GM11168 (cell line): ENCODE measurements at regions not wholly inside any gene's neighbourhood (a gene's known extent, or its start where the extent isn't known, plus 50 kb on each side); places are given as distances from the start of the nearest gene placed in this dataset.
"Not testable (repeated sequence)": the region's sequence is repeated elsewhere in the genome, so short reads cannot be mapped to it uniquely, and the experiment has no call there.

ENCODE experiments used
- in situ Hi-C: fragments of 300-500 bp; cut with MboI; formaldehyde crosslinking; loops from one replicate; pipeline ENCODE4 v1.12.0; 2022; ENCODE audit warnings: low sequenced_read_pairs; ENCODE audit not compliant: unreplicated experiment

GRCh38 chr22:49007013-49007653, 820.5 kb downstream of the BRD1 start:
- in situ Hi-C loops: no loop called here

DNA sequence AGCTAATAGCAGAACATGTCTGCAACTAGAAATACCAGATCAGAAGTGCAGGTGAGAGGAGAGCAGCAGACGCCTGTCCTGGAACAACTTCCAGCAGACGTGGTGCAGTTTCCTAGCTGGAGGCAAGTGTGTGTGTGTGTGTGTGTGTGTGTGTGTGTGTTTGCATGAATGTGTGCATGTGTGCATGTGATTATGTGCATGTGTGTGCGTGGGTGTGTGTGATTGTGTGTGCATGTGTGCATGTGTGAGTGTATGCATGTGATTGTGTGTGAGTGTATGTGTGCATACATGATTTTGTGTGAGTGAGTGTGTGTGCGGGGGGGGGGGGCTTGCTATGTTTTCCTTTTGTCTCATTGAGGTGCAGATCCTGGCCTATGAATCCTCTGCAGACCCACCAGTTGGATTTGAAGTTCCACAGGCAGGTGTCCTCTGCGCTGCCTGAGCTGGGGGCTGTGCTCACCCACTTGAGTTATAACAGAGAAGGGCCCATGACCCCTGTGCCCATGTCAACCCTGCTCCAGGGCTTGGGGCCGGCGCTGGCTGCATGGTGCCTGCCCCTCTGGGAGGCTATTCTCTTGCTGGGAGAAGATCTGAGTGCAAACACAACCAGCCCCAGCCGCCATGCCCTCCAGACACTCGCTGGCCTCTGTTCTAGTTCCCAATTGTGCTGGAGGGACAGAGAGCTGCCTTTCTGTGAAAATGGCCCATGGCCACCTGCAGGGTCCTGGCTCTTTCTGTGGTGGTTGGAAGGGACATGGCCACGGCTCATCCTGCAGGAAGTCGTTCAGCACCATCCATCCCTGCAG, 821.3 kb downstream of the BRD1 start:
- in situ Hi-C loops: no loop called here

GRCh38 chr22:49005557-49005956, 822.1 kb downstream of the BRD1 start:
- in situ Hi-C loops: no loop called here

GRCh38 chr22:49004484-49005399, 822.9 kb downstream of the BRD1 start:
- in situ Hi-C loops: no loop called here

DNA sequence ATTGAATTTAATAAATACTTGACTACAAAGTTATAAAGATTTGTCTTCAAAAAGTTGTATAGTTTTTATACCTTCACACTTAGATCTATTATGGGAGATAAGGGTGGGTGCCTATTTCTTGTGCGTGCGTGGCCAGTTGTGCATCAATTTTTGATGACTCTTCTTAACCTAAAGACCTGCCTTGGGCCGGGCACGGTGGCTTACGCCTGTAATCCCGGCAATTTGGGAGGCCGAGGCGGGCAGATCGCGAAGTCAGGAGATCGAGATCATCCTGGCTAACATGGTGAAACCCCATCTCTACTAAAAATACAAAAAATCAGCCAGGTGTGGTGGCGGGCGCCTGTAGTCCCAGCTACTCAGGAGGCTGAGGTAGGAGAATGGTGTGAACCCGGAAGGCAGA, 830.1 kb downstream of the BRD1 start:
- in situ Hi-C loops: not testable (repeated sequence)

GRCh38 chr22:48993655-48994054, 834.0 kb downstream of the BRD1 start:
- in situ Hi-C loops: no loop called here

- in situ Hi-C loops: no loop called here
These were observed 843.0 kb downstream of the BRD1 start for GRCh38 chr22:48984639-48985038.

DNA sequence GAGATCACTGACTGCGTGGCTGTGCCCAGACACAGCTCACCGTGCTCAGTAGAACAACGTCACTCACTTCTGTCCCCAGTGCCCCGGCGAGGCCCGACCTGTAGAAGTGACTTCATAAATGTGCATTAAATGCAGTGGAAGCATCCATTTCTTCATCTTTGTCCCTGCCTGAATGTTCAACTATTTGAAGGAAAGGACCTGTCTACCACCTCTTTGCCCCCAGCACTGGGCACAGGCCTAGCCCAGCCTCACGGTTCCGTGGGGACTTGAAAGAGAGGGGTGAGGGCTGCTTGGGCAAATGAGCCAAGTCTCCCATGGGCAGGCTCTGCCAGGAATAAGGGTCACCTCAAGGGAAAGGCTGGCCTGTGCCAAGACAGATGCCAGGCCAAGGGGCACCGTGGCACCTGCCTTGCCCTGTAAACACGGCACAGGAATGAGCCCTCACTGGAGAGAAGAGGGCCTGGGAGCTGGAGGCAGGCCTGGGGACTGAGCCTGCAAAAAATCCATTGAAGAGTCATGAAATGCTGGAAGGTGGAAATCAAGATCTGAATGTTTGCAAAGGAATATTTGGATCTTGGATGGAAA, 845.3 kb downstream of the BRD1 start:
- in situ Hi-C loops: no loop called here

GRCh38 chr22:48981371-48982061, 846.2 kb downstream of the BRD1 start:
- in situ Hi-C loops: no loop called here

DNA sequence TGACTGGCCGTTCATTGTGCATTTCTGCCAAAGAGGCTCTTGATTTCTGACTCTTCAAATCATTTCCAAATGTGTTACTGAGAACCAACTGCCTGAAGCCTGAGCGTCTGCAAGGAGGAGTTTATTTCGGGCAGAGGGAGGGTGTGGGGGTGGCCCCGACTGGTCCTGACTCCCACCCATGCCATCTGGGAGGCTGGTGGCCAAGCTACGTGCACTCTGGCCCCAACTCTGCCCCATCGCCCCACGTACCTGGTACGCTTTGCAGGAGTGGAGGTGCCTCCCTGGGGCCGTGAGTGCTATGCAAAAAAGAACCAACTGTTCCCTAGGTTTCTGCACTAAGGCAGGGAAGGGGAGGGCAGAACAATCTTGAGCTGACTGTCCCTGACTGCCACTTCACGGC, 846.8 kb downstream of the BRD1 start:
- in situ Hi-C loops: no loop called here

DNA sequence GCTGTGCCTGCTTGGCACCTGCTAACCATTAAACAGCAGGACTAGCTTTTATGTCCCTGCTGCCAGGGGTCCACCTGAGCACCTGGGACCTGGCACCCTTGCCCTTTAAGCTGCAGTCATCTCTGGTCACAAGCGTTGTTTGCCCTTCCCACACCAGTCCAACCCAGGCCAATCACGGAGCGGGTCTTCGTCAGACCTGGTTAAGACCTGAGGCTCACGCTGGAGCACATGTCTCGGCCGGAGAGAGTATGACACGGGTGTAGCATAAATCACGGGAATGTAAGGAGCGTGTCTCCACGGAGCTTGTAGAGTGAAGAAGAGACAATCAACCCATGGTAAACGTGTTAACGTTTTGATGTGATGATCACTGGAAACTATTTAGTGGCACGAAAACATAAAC, 847.3 kb downstream of the BRD1 start:
- in situ Hi-C loops: no loop called here

GRCh38 chr22:48979482-48979881, 848.2 kb downstream of the BRD1 start:
- in situ Hi-C loops: no loop called here

DNA sequence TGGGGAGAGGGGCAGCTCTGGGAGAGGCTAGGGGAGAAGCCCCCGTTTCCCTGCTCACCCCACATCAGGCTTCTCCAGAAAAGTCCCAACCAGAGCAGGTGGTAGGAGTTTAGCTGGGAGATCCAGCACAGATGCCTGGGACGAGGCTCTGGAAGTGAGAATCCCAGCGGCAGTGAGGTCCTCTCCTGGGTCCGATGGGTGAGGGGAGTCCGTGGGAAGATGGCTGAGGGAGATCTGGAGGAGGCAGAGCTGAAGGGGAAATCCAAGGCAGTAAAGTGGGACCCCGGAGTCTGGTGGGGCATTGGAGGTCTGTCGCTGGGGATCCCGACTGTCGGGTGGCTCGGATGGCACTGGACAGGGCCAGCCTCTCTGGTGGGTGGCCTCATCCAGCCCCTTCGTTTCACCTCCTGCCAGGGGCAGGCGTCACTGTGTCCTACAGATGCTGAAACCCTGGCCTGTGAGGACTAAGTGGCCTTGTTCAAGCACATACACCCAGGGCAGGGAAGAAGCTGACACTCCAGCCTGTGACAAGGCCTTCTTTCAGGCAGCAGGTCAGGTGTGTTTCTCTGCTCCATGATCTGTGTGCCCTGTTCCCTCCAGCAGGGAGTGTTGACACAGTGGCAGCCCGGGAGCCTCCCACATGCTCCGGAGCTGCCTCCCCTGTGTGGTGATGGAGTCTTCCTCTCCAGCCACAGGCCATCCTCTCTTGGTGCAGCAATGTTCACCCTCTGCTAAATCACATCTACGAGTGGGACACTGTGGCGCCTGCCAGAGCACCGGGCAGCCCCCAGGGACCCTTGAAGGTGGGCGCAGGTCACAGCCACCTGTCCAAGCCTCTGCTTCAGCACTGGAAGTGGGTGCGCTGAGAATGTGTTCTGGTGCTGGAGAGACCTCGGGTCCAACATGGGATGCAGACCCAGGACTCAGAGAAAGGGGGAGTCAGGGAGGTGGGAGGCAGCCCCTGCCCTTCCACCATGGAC, 850.8 kb downstream of the BRD1 start:
- in situ Hi-C loops: no loop called here

DNA sequence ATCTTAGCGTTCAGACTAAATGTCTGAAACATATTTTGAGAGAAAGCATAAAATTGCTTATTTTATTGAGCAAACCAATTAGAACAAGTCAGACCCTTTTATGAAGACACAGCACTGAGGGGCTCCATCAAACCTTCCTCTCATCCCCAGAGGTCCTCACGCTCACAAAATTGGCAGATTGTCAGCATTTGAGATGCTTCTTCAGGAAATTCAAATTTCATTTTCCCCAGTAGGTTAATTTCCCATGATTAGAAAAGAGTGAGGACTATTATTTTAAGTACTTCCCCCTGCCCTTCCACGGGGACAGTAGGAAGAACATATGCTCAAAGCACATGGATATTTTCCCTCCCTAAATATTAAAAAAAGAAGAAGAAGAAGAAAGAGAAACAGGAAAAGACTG, 851.8 kb downstream of the BRD1 start:
- in situ Hi-C loops: no loop called here

- in situ Hi-C loops: no loop called here
These were observed 852.3 kb downstream of the BRD1 start for GRCh38 chr22:48975316-48975741.

DNA sequence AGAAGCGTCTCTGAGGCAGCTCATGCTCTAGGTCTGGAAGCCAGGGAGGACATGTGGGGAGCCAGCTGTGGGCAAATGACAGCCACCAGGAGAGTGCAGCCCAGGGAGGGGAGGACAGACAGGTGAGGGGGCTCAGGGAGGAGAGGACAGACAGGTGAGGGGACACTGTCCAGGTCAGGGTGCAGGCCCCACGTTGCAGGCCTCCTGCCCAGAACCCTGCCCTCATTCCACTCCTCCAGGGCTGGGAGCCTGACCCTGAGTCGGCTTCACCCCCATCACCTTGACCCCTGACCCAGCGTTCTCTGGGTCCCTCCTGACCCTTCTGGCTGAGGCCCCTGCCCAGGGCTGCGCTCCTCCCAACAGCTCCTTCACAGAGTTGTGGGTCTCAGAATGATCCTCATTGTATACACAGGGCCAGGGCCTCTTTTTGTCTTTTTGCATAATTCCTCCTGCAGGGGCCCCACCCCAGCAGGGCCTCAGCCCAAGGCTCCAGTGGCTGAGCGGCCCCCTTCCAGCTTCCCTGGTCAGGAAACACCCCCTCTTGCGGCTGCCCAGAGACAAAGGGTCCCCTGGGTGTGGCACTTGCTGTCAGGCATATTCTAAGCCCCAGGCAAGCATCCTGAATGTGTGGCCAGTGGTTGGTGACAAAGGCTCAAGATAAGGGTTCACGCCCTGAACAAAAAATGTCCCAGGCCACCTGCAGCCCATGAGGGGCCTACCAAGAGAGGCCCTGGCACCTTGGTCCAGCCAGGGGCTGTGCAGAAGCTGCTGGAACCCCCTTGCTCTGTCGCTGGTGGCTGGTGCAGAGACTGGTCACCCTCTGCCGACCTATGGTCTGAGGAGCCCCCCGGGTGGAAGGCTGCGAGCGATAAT, 853.0 kb downstream of the BRD1 start:
- in situ Hi-C loops: no loop called here

DNA sequence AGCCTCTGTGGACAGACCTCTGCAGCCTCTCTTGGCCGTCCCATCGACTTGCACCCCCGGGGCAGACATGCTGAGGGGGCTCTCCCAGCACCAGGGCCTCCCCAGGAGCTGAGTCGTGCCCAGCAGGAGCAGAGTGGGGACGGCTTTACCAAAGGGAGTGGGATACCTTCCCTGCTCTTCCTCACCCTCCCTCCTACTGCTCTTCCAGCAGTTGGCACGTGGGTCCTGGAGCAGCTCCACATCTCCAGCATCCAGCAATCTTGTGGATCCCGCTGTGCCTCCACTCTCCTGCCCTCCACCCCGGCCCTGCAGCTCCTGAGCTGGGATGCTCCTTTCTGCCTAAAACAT, 854.0 kb downstream of the BRD1 start:
- in situ Hi-C loops: no loop called here
